ENCODE measurements at regions not wholly inside any gene's neighbourhood (a gene's known extent, or its start where the extent isn't known, plus 50 kb on each side); places are given as distances from the start of the nearest gene placed in this dataset.
"Not testable (repeated sequence)": the region's sequence is repeated elsewhere in the genome, so short reads cannot be mapped to it uniquely, and the experiment has no call there.

DNA sequence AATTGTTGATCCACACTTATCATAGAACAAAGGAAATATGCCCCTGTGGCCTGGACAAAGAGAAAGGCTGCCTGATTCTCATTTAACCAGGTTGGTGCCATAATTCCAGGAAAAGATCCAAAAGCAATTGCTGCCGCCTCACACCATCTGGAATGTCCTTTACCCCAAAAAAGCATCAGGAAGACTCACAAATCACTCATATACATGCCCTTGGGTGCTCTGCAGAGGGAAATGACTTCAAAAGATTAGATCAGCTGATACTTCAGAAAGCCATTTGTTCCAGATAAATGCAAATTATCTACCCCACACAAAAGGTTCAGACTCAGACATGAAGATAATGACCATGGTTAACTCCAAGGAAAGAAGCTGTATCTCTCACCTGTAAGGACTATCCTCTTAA, 285.8 kb downstream of the C1D start:
- Histone ChIP-seq H3K9ac (ENCODE audit: low read depth, low read length) (no peak overlapping the region), H3K9me3 (ENCODE audit: control insufficient read depth, insufficient read depth, low read length) (no peaks in the 10 kb centered on the region), H3K36me3 (ENCODE audit: control insufficient read depth, insufficient read depth, low read length) (no peaks in the 10 kb centered on the region), H3K27me3 (ENCODE audit: control insufficient read depth, insufficient read depth, low read length) (no peaks in the 10 kb centered on the region), H3K4me3 (ENCODE audit: low read depth, low read length) (no peak overlapping the region), H3K4me1 (ENCODE audit: control insufficient read depth, insufficient read depth, low read length) (no peaks in the 10 kb centered on the region)

DNA sequence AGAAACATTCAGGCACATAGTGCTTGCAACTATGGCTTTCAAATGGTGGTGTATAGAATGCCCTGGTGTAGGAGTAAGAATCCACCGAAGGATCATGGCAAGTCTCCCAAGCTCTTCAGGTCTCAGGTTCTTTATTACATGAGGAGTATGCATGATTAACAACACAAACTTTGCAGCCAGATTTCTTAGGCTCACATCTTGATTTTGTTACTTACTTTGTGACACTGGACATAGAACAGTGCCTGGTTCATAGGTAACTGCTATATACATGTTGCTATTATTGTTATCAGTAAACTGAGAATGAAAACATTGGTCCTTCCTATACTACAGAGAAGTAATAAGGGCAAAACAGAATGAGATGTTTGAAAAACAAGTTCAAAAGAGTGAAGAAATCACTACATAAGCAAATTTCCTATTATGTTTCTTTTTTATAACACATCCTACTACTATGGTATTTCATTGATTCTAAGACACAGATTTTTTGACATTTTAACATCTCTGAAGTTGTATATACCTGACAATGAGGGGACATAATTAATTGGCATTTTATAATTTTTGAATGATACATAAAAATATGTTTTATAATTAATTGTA, 284.9 kb downstream of the C1D start:
- no peaks in the 10 kb centered on the region for H3K36me3 ChIP-seq (ENCODE audit: control insufficient read depth, insufficient read depth, low read length)
- H3K4me3 ChIP-seq (ENCODE audit: low read depth, low read length), result no peak overlapping the region
- H3K9ac ChIP-seq (ENCODE audit: low read depth, low read length), result no peak overlapping the region
- no peaks in the 10 kb centered on the region for H3K4me1 ChIP-seq (ENCODE audit: control insufficient read depth, insufficient read depth, low read length)
- no peaks in the 10 kb centered on the region for H3K9me3 ChIP-seq (ENCODE audit: control insufficient read depth, insufficient read depth, low read length)
- no peaks in the 10 kb centered on the region for H3K27me3 ChIP-seq (ENCODE audit: control insufficient read depth, insufficient read depth, low read length)

- not testable (repeated sequence) for H3K9ac ChIP-seq (ENCODE audit: low read depth, low read length); H3K27me3 ChIP-seq (ENCODE audit: control insufficient read depth, insufficient read depth, low read length); H3K4me1 ChIP-seq (ENCODE audit: control insufficient read depth, insufficient read depth, low read length); H3K9me3 ChIP-seq (ENCODE audit: control insufficient read depth, insufficient read depth, low read length); H3K4me3 ChIP-seq (ENCODE audit: low read depth, low read length); H3K36me3 ChIP-seq (ENCODE audit: control insufficient read depth, insufficient read depth, low read length)
Measured at GRCh38 chr2:67780841-67781240, 282.0 kb downstream of the C1D start.

- Histone ChIP-seq H3K36me3 (ENCODE audit: control insufficient read depth, insufficient read depth, low read length) (no peaks in the 10 kb centered on the region), H3K27me3 (ENCODE audit: control insufficient read depth, insufficient read depth, low read length) (no peaks in the 10 kb centered on the region), H3K9me3 (ENCODE audit: control insufficient read depth, insufficient read depth, low read length) (no peaks in the 10 kb centered on the region), H3K4me3 (ENCODE audit: low read depth, low read length) (no peak overlapping the region), H3K4me1 (ENCODE audit: control insufficient read depth, insufficient read depth, low read length) (no peaks in the 10 kb centered on the region), H3K9ac (ENCODE audit: low read depth, low read length) (no peak overlapping the region)
Measured at GRCh38 chr2:67782443-67782842, 280.4 kb downstream of the C1D start.

- H3K4me3 ChIP-seq (ENCODE audit: low read depth, low read length), result no peak overlapping the region
- no peak overlapping the region for H3K9ac ChIP-seq (ENCODE audit: low read depth, low read length)
- no peaks in the 10 kb centered on the region for H3K9me3 ChIP-seq (ENCODE audit: control insufficient read depth, insufficient read depth, low read length)
- no peaks in the 10 kb centered on the region for H3K36me3 ChIP-seq (ENCODE audit: control insufficient read depth, insufficient read depth, low read length)
- no peaks in the 10 kb centered on the region for H3K4me1 ChIP-seq (ENCODE audit: control insufficient read depth, insufficient read depth, low read length)
- H3K27me3 ChIP-seq (ENCODE audit: control insufficient read depth, insufficient read depth, low read length), result no peaks in the 10 kb centered on the region
Measured at GRCh38 chr2:67783026-67783425, 279.8 kb downstream of the C1D start.

DNA sequence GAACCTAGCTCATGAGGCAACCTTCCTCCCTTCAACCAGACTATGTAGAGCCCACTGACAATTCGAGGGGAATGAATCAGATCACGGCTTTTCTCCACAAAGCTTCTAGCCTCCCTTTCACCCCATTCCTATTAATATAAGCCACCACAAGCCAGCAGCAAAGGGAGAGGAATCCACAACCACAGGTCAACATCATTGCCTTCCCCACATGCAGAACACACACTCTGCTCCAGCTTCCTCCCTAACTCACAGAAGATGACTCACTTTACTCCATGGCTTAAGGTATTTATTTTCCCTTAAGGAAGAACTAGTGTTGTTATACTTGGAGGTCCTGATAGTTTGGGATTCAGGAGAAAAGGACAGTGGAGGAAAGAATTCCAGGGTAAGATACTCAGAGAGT, 272.2 kb downstream of the C1D start:
- Histone ChIP-seq H3K9me3 (ENCODE audit: control insufficient read depth, insufficient read depth, low read length) (no peaks in the 10 kb centered on the region), H3K36me3 (ENCODE audit: control insufficient read depth, insufficient read depth, low read length) (no peaks in the 10 kb centered on the region), H3K9ac (ENCODE audit: low read depth, low read length) (no peak overlapping the region)

DNA sequence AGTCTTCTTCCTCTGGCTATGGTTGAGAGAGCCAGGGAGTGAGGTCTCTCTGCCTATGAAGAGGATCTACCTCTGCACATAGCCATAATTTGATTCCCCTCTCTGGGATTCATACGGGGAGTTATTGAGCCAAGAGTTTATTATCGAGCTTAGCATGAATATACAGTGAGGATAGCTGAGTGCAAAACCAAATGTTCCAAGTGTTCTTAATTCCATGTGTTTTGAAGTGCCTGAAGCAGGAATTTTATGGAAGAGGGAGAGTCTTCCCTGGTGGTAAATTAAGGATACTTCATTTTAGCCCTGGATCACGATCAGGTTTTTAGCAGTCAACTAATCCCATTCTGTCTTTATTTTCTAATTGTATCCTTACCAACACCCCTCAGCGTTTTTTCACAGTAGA, 270.6 kb downstream of the C1D start:
- Histone ChIP-seq H3K36me3 (ENCODE audit: control insufficient read depth, insufficient read depth, low read length) (no peaks in the 10 kb centered on the region), H3K4me3 (ENCODE audit: low read depth, low read length) (no peak overlapping the region), H3K4me1 (ENCODE audit: control insufficient read depth, insufficient read depth, low read length) (no peaks in the 10 kb centered on the region)

More for the DNA sequence above, 272.2 kb downstream of the C1D start:
- Histone ChIP-seq H3K27me3 (ENCODE audit: control insufficient read depth, insufficient read depth, low read length) (no peaks in the 10 kb centered on the region), H3K4me3 (ENCODE audit: low read depth, low read length) (no peak overlapping the region), H3K4me1 (ENCODE audit: control insufficient read depth, insufficient read depth, low read length) (no peaks in the 10 kb centered on the region)

GRCh38 chr2:67792681-67793091, 270.1 kb downstream of the C1D start:
- H3K4me3 ChIP-seq (ENCODE audit: low read depth, low read length), result no peak overlapping the region
- H3K9me3 ChIP-seq (ENCODE audit: control insufficient read depth, insufficient read depth, low read length), result no peaks in the 10 kb centered on the region
- no peak overlapping the region for H3K9ac ChIP-seq (ENCODE audit: low read depth, low read length)
- H3K36me3 ChIP-seq (ENCODE audit: control insufficient read depth, insufficient read depth, low read length), result no peaks in the 10 kb centered on the region
- no peaks in the 10 kb centered on the region for H3K27me3 ChIP-seq (ENCODE audit: control insufficient read depth, insufficient read depth, low read length)
- no peaks in the 10 kb centered on the region for H3K4me1 ChIP-seq (ENCODE audit: control insufficient read depth, insufficient read depth, low read length)

More for the DNA sequence above, 270.6 kb downstream of the C1D start:
- H3K27me3 ChIP-seq (ENCODE audit: control insufficient read depth, insufficient read depth, low read length), result no peaks in the 10 kb centered on the region
- no peak overlapping the region for H3K9ac ChIP-seq (ENCODE audit: low read depth, low read length)
- H3K9me3 ChIP-seq (ENCODE audit: control insufficient read depth, insufficient read depth, low read length), result no peaks in the 10 kb centered on the region

- Histone ChIP-seq H3K36me3 (ENCODE audit: control insufficient read depth, insufficient read depth, low read length) (no peaks in the 10 kb centered on the region), H3K27me3 (ENCODE audit: control insufficient read depth, insufficient read depth, low read length) (no peaks in the 10 kb centered on the region), H3K4me1 (ENCODE audit: control insufficient read depth, insufficient read depth, low read length) (no peaks in the 10 kb centered on the region), H3K9me3 (ENCODE audit: control insufficient read depth, insufficient read depth, low read length) (no peaks in the 10 kb centered on the region), H3K4me3 (ENCODE audit: low read depth, low read length) (no peak overlapping the region), H3K9ac (ENCODE audit: low read depth, low read length) (no peak overlapping the region)
Measured at GRCh38 chr2:67797801-67798540, 264.8 kb downstream of the C1D start.

GRCh38 chr2:67798541-67799160, 264.2 kb downstream of the C1D start:
- Histone ChIP-seq H3K36me3 (ENCODE audit: control insufficient read depth, insufficient read depth, low read length) (no peaks in the 10 kb centered on the region), H3K4me3 (ENCODE audit: low read depth, low read length) (no peak overlapping the region), H3K9me3 (ENCODE audit: control insufficient read depth, insufficient read depth, low read length) (no peaks in the 10 kb centered on the region), H3K27me3 (ENCODE audit: control insufficient read depth, insufficient read depth, low read length) (no peaks in the 10 kb centered on the region), H3K4me1 (ENCODE audit: control insufficient read depth, insufficient read depth, low read length) (no peaks in the 10 kb centered on the region), H3K9ac (ENCODE audit: low read depth, low read length) (no peak overlapping the region)

- Histone ChIP-seq H3K27me3 (ENCODE audit: control insufficient read depth, insufficient read depth, low read length) (no peaks in the 10 kb centered on the region), H3K4me1 (ENCODE audit: control insufficient read depth, insufficient read depth, low read length) (no peaks in the 10 kb centered on the region), H3K4me3 (ENCODE audit: low read depth, low read length) (no peak overlapping the region), H3K9me3 (ENCODE audit: control insufficient read depth, insufficient read depth, low read length) (no peaks in the 10 kb centered on the region), H3K36me3 (ENCODE audit: control insufficient read depth, insufficient read depth, low read length) (no peaks in the 10 kb centered on the region), H3K9ac (ENCODE audit: low read depth, low read length) (no peak overlapping the region)
Measured at GRCh38 chr2:67799886-67800285, 262.9 kb downstream of the C1D start.

- no peak overlapping the region for H3K9ac ChIP-seq (ENCODE audit: low read depth, low read length)
- no peaks in the 10 kb centered on the region for H3K9me3 ChIP-seq (ENCODE audit: control insufficient read depth, insufficient read depth, low read length)
- H3K27me3 ChIP-seq (ENCODE audit: control insufficient read depth, insufficient read depth, low read length), result no peaks in the 10 kb centered on the region
- H3K4me3 ChIP-seq (ENCODE audit: low read depth, low read length), result no peak overlapping the region
- H3K36me3 ChIP-seq (ENCODE audit: control insufficient read depth, insufficient read depth, low read length), result no peaks in the 10 kb centered on the region
- no peaks in the 10 kb centered on the region for H3K4me1 ChIP-seq (ENCODE audit: control insufficient read depth, insufficient read depth, low read length)
Measured at GRCh38 chr2:67802291-67802690, 260.5 kb downstream of the C1D start.

Data from iPS-15b (cell line).